GM12878 (cell line): ENCODE measurements at regions not wholly inside any gene's neighbourhood (a gene's known extent, or its start where the extent isn't known, plus 50 kb on each side); places are given as distances from the start of the nearest gene placed in this dataset.

Experiments
- CBX3 ChIP-seq: fragments of 200-600 bp; sonication (generic); IDR thresholded peaks from 2 replicates; pipeline ENCODE4 v1.6.1; 2016; ENCODE audit warnings: low read depth, borderline replicate concordance
- CHD2 ChIP-seq: IDR thresholded peaks from 2 replicates; pipeline ENCODE4 v1.6.1; 2011; ENCODE audit warnings: low read depth, low read length, improper control_type of control experiment, borderline replicate concordance
- CTCF ChIP-seq, 3 experiments: IDR thresholded peaks in 2 of 3; conservative IDR thresholded peaks in 1 of 3; 2 replicates each; pipeline ENCODE4 v1.5.1; 2011; ENCODE audit warnings: low read depth in 3 of 3, low read length in 3 of 3, mild to moderate bottlenecking in 3 of 3, control low read depth in 2 of 3, moderate library complexity in 2 of 3, inconsistent platforms in 1 of 3, mixed read lengths in 1 of 3; ENCODE audit not compliant: control insufficient read depth in 2 of 3, insufficient read depth in 1 of 3; ENCODE audit errors: extremely low read depth in 1 of 3
- CUX1 ChIP-seq: IDR thresholded peaks from 2 replicates; pipeline ENCODE4 v1.6.1; 2012; ENCODE audit warnings: improper control_type of control experiment, low read depth, low read length; ENCODE audit not compliant: insufficient replicate concordance
- FOXM1 ChIP-seq: IDR thresholded peaks from 2 replicates; pipeline ENCODE4 v1.6.1; 2012; ENCODE audit warnings: low read depth, mild to moderate bottlenecking, inconsistent platforms, low read length, moderate library complexity
- HDAC6 ChIP-seq: fragments of 200-600 bp; sonication (generic); IDR thresholded peaks from one replicate; pipeline ENCODE4 v1.8.0; 2017; ENCODE audit warnings: antibody characterized with exemption; ENCODE audit not compliant: unreplicated experiment
- JUNB ChIP-seq: IDR thresholded peaks from 2 replicates; pipeline ENCODE4 v1.6.1; 2016; ENCODE audit warnings: antibody characterized with exemption, mild to moderate bottlenecking
- NR2C2 ChIP-seq: IDR thresholded peaks from 2 replicates; pipeline ENCODE4 v1.6.1; 2011; ENCODE audit warnings: borderline replicate concordance, low read depth; ENCODE audit not compliant: control insufficient read depth, insufficient read length
- SIX5 ChIP-seq: IDR thresholded peaks from 2 replicates; pipeline ENCODE4 v1.6.1; 2011; ENCODE audit warnings: mild to moderate bottlenecking, low read depth, low read length, moderate library complexity; ENCODE audit not compliant: severe bottlenecking
- TF ChIP-seq, protein P1 (sequence below): IDR thresholded peaks from 2 replicates; pipeline ENCODE4 v1.6.1; 2012; ENCODE audit warnings: low read depth, low read length, improper control_type of control experiment

DNA sequence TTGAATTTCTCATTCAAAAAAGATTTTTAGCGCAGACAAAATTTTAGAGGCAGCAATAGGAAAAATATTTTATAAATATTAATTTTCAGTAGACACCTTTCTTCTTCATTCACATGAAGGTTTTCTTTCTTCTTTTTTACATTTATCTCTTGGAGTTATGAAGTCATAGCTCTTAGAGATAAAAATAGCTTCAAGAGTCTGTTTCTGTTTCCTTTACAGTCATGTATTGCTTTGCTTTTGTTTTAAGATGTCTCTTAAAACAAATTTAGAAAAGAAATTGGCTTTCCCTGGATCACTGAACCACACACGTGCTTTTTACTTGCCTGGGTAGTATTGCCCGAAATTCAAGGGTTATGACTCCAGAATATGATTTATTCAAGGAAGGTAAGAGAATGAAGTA lies 369.9 kb upstream of the LRRC7 start:
- TF ChIP-seq, protein P1, sequence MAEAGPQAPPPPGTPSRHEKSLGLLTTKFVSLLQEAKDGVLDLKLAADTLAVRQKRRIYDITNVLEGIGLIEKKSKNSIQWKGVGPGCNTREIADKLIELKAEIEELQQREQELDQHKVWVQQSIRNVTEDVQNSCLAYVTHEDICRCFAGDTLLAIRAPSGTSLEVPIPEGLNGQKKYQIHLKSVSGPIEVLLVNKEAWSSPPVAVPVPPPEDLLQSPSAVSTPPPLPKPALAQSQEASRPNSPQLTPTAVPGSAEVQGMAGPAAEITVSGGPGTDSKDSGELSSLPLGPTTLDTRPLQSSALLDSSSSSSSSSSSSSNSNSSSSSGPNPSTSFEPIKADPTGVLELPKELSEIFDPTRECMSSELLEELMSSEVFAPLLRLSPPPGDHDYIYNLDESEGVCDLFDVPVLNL, result no peak
- TF ChIP-seq NR2C2 (no peak), HDAC6 (no peak), CTCF (IDR thresholded peaks at IDR 0.05 in 2 of 3, conservative IDR thresholded peaks at IDR 0.05 in 1 of 3; ENCODE audit: control insufficient read depth in 2 of 3, extremely low read depth in 1 of 3, insufficient read depth in 1 of 3, low read depth in 3 of 3, low read length in 3 of 3) (no peak), CUX1 (no peak), JUNB (no peak; the same call in 1 of the 2 replicates), CBX3 (no peak), CHD2 (no peak), SIX5 (no peak), FOXM1 (no peak)
